PC-3 (cell line): ENCODE measurements at regions not wholly inside any gene's neighbourhood (a gene's known extent, or its start where the extent isn't known, plus 50 kb on each side); places are given as distances from the start of the nearest gene placed in this dataset.

Source experiments
- ATAC-seq: fragments of 200-7000 bp; cut with Tn5 transposase; 2 replicates; pipeline ENCODE4 v1.9.1; 2020; ENCODE audit warnings: mild to moderate bottlenecking, moderate library complexity
- BruUV-seq: library from RNA; stranded (reverse); fragments of 400-500 nt; replicated peaks from 2 replicates; lab custom pipeline; 2021; lab: Mats Ljungman, UMichigan
- CTCF ChIA-PET: fragments of 300-600 bp; sonication (Branson Sonifier 250); formaldehyde crosslinking; loops from one replicate; lab custom pipeline; 2022; ENCODE audit warnings: antibody characterized with exemption; lab: Charles Lee
- POLR2A ChIA-PET: fragments of 300-600 bp; sonication (Branson Sonifier 250); formaldehyde crosslinking; loops from one replicate; lab custom pipeline; 2022; ENCODE audit warnings: antibody characterized with exemption; ENCODE audit not compliant: unreplicated experiment; lab: Charles Lee
- DNase-seq: peaks from one replicate; pipeline ENCODE4 v3.0.0-alpha.2; 2015
- H2AFZ ChIP-seq: fragments of 300-600 bp; sonication (generic); 2 replicates; pipeline ENCODE4 v1.6.0; 2016; ENCODE audit warnings: antibody characterized with exemption, low read length
- H3F3A ChIP-seq: fragments of 300-600 bp; sonication (generic); one replicate; pipeline ENCODE4 v1.6.0; 2017; ENCODE audit warnings: antibody characterized with exemption, low read length, control low read depth, mild to moderate bottlenecking; ENCODE audit not compliant: unreplicated experiment
- H3K27ac ChIP-seq: fragments of 300-600 bp; sonication (generic); 2 replicates; pipeline ENCODE4 v1.5.1; 2016; ENCODE audit warnings: mild to moderate bottlenecking, low read length
- H3K27me3 ChIP-seq: fragments of 300-600 bp; sonication (generic); 2 replicates; pipeline ENCODE4 v1.6.1; 2016; ENCODE audit warnings: low read length, mixed read lengths
- H3K36me3 ChIP-seq: fragments of 300-600 bp; sonication (generic); 2 replicates; pipeline ENCODE4 v1.6.1; 2016; ENCODE audit warnings: low read depth, mixed run types, low read length, mixed read lengths
- H3K4me1 ChIP-seq: fragments of 300-600 bp; sonication (generic); 2 replicates; pipeline ENCODE4 v1.5.1; 2016; ENCODE audit warnings: low read length; ENCODE audit not compliant: insufficient read depth
- H3K4me2 ChIP-seq: fragments of 300-600 bp; sonication (generic); 2 replicates; pipeline ENCODE4 v1.6.0; 2016; ENCODE audit warnings: low read length
- H3K4me3 ChIP-seq: fragments of 300-600 bp; sonication (generic); 2 replicates; pipeline ENCODE4 v1.5.1; 2016; ENCODE audit warnings: mild to moderate bottlenecking, low read length, mixed read lengths
- H3K79me2 ChIP-seq: fragments of 300-600 bp; sonication (generic); 2 replicates; pipeline ENCODE4 v1.6.1; 2017; ENCODE audit warnings: low read length, mixed read lengths
- H3K9ac ChIP-seq: fragments of 300-600 bp; sonication (generic); 2 replicates; pipeline ENCODE4 v1.6.0; 2016; ENCODE audit warnings: mild to moderate bottlenecking, low read length
- H3K9me2 ChIP-seq: fragments of 300-600 bp; sonication (generic); replicated peaks from 2 replicates; pipeline ENCODE4 v1.6.1; 2016; ENCODE audit warnings: mixed run types, low read length, mixed read lengths
- H3K9me3 ChIP-seq: fragments of 300-600 bp; sonication (generic); 2 replicates; pipeline ENCODE4 v1.6.1; 2016; ENCODE audit warnings: low read length, mixed read lengths
- H4K20me1 ChIP-seq: fragments of 300-600 bp; sonication (generic); 2 replicates; pipeline ENCODE4 v1.6.1; 2016; ENCODE audit warnings: low read length, mixed read lengths
- CTCF ChIP-seq: fragments of 300-600 bp; sonication (generic); conservative IDR thresholded peaks from 2 replicates; pipeline ENCODE4 v1.5.1; 2017; ENCODE audit warnings: antibody characterized with exemption, low read depth, mild to moderate bottlenecking, low read length
- EZH2 ChIP-seq: fragments of 300-600 bp; sonication (generic); IDR thresholded peaks from one replicate; pipeline ENCODE4 v1.6.1; 2017; ENCODE audit warnings: antibody characterized with exemption, mild to moderate bottlenecking, low read length; ENCODE audit not compliant: unreplicated experiment
- EZH2phosphoT487 ChIP-seq: fragments of 300-600 bp; sonication (generic); IDR thresholded peaks from 2 replicates; pipeline ENCODE4 v1.6.1; 2018; ENCODE audit warnings: mild to moderate bottlenecking, antibody characterized with exemption, low read length, borderline replicate concordance
- intact Hi-C: fragments of 100-400 bp; cut with micrococcal nuclease; formaldehyde crosslinking; loops from 2 replicates; pipeline ENCODE4 v1.9.0; 2023

GRCh38 chr22:22047266-22047665, 64.7 kb upstream of the TOP3B start:
- no peak overlapping the region for H3K4me2 ChIP-seq
- no peaks in the 10 kb centered on the region for H3K9me2 ChIP-seq
- ChIA-PET CTCF (no interaction called here), POLR2A (no interaction called here)
- no peaks in the 10 kb centered on the region for H4K20me1 ChIP-seq
- H3K4me1 ChIP-seq, result no peaks in the 10 kb centered on the region
- intact Hi-C loops, result no loop called here
- no peak overlapping the region for H3K27ac ChIP-seq
- H3K27me3 ChIP-seq, result peaks cover 17% of the 10 kb centered on the region
- H3K36me3 ChIP-seq, result no peaks in the 10 kb centered on the region
- ATAC-seq (no peak), DNase-seq (no peak)
- H3K79me2 ChIP-seq, result no peaks in the 10 kb centered on the region
- no TSS peak for BruUV-seq
- H3K4me3 ChIP-seq, result no peak overlapping the region
- no peak overlapping the region for H2AFZ ChIP-seq
- no peaks in the 10 kb centered on the region for H3F3A ChIP-seq
- no peaks in the 10 kb centered on the region for H3K9me3 ChIP-seq
- no peak for TF ChIP-seq EZH2
- TF ChIP-seq EZH2phosphoT487, result no peak
- no peak for TF ChIP-seq CTCF
- H3K9ac ChIP-seq, result no peak overlapping the region

GRCh38 chr22:22046370-22046769, 63.8 kb upstream of the TOP3B start:
- no peak overlapping the region for H3K9ac ChIP-seq
- H3K4me1 ChIP-seq, result no peaks in the 10 kb centered on the region
- DNase-seq (no peak), ATAC-seq (no peak)
- H3K36me3 ChIP-seq, result no peaks in the 10 kb centered on the region
- peaks cover 24% of the 10 kb centered on the region for H3K27me3 ChIP-seq
- H3K9me2 ChIP-seq, result no peaks in the 10 kb centered on the region
- no peak overlapping the region for H2AFZ ChIP-seq
- no peaks in the 10 kb centered on the region for H4K20me1 ChIP-seq
- no peak overlapping the region for H3K4me3 ChIP-seq
- CTCF ChIA-PET, result no interaction called here
- H3K79me2 ChIP-seq, result no peaks in the 10 kb centered on the region
- H3K27ac ChIP-seq, result no peak overlapping the region
- no peaks in the 10 kb centered on the region for H3F3A ChIP-seq
- POLR2A ChIA-PET, result no interaction called here
- no peak overlapping the region for H3K4me2 ChIP-seq
- intact Hi-C loops, result no loop called here
- no TSS peak for BruUV-seq
- H3K9me3 ChIP-seq, result no peaks in the 10 kb centered on the region
- TF ChIP-seq CTCF (no peak), EZH2phosphoT487 (no peak), EZH2 (no peak)

GRCh38 chr22:22045571-22046335, 63.2 kb upstream of the TOP3B start:
- ChIA-PET POLR2A (no interaction called here), CTCF (no interaction called here)
- TF ChIP-seq EZH2phosphoT487 (no peak), EZH2 (no peak), CTCF (no peak)
- Histone ChIP-seq H3K79me2 (no peaks in the 10 kb centered on the region), H3K27me3 (peaks cover 24% of the 10 kb centered on the region), H4K20me1 (no peaks in the 10 kb centered on the region), H3K9me3 (no peaks in the 10 kb centered on the region), H3K36me3 (no peaks in the 10 kb centered on the region), H2AFZ (no peak overlapping the region), H3K4me1 (no peaks in the 10 kb centered on the region), H3K27ac (no peak overlapping the region), H3K9me2 (no peaks in the 10 kb centered on the region), H3K4me2 (no peak overlapping the region), H3K4me3 (no peak overlapping the region), H3F3A (no peaks in the 10 kb centered on the region), H3K9ac (no peak overlapping the region)
- no peak for DNase-seq
- intact Hi-C loops, result no loop called here
- BruUV-seq, result no TSS peak
- ATAC-seq, result no peak
